SK-N-SH treated with all-trans-retinoic acid at 6 μM for 48 hours (cell line): ENCODE measurements at regions not wholly inside any gene's neighbourhood (a gene's known extent, or its start where the extent isn't known, plus 50 kb on each side); places are given as distances from the start of the nearest gene placed in this dataset.

Experiments
- CREB5 ChIP-seq: fragments of 250-450 bp; sonication (Bioruptor Pico); IDR thresholded peaks from 2 replicates; pipeline ENCODE4 v1.5.1; 2020; ENCODE audit warnings: low read depth, mild to moderate bottlenecking, moderate library complexity
- CSRNP3 ChIP-seq: fragments of 250-450 bp; sonication (Bioruptor Pico); IDR thresholded peaks from 2 replicates; pipeline ENCODE4 v1.5.1; 2021; ENCODE audit warnings: mild to moderate bottlenecking, moderate library complexity
- ESRRG ChIP-seq: fragments of 250-450 bp; sonication (Bioruptor Pico); IDR thresholded peaks from 2 replicates; pipeline ENCODE4 v1.6.1; 2021; ENCODE audit warnings: mild to moderate bottlenecking
- GLIS3 ChIP-seq: fragments of 250-450 bp; sonication (Bioruptor Pico); IDR thresholded peaks from 2 replicates; pipeline ENCODE4 v1.5.0; 2020; ENCODE audit warnings: mild to moderate bottlenecking, moderate library complexity
- PATZ1 ChIP-seq: fragments of 250-450 bp; sonication (Bioruptor Pico); IDR thresholded peaks from 2 replicates; pipeline ENCODE4 v1.8.0; 2020; ENCODE audit warnings: mild to moderate bottlenecking, moderate library complexity, borderline replicate concordance
- RARB ChIP-seq: fragments of 250-450 bp; sonication (Bioruptor Pico); IDR thresholded peaks from 2 replicates; pipeline ENCODE4 v1.8.0; 2021; ENCODE audit warnings: mild to moderate bottlenecking, moderate library complexity
- ZC3H10 ChIP-seq: fragments of 250-450 bp; sonication (Bioruptor Pico); IDR thresholded peaks from 2 replicates; pipeline ENCODE4 v1.5.1; 2021; ENCODE audit warnings: mild to moderate bottlenecking, moderate library complexity
- ZFP30 ChIP-seq: fragments of 450-650 bp; formaldehyde crosslinking; IDR thresholded peaks from 2 replicates; pipeline ENCODE4 v1.5.0; 2022; ENCODE audit warnings: mild to moderate bottlenecking, moderate library complexity
- ZNF70 ChIP-seq: fragments of 450-650 bp; formaldehyde crosslinking; IDR thresholded peaks from 2 replicates; pipeline ENCODE4 v1.5.0; 2020; ENCODE audit warnings: mild to moderate bottlenecking, moderate library complexity

- TF ChIP-seq RARB (CRISPR knock-in tag) (no peak), CSRNP3 (CRISPR knock-in tag) (no peak), PATZ1 (no peak), ESRRG (no peak), GLIS3 (CRISPR knock-in tag) (no peak), ZNF70 (no peak), ZC3H10 (no peak), CREB5 (CRISPR knock-in tag) (no peak), ZFP30 (CRISPR knock-in tag) (no peak)
Observed at GRCh38 chr13:84774111-84774510, 891.8 kb upstream of the SLITRK1 start.
